OCI-LY3 (cell line): ENCODE measurements at regions not wholly inside any gene's neighbourhood (a gene's known extent, or its start where the extent isn't known, plus 50 kb on each side); places are given as distances from the start of the nearest gene placed in this dataset.
A peak's percentile ranks its signal among the peaks of the same experiment; 100 is the strongest.

Experiments
- H2AFZ ChIP-seq: fragments of 200-600, 300-600 bp; shearing (Covaris generic); 2 replicates; pipeline ENCODE4 v1.6.0; 2014; ENCODE audit warnings: antibody characterized with exemption, low read depth, low read length
- H3K27ac ChIP-seq: fragments of 200-600, 300-600 bp; sonication (generic); 2 replicates; pipeline ENCODE4 v1.5.1; 2014; ENCODE audit warnings: mild to moderate bottlenecking, low read length, moderate library complexity, mixed read lengths
- H3K27me3 ChIP-seq: fragments of 200-600, 300-600 bp; sonication (generic); 2 replicates; pipeline ENCODE4 v1.6.1; 2014; ENCODE audit warnings: low read depth, low read length, mixed read lengths
- H3K36me3 ChIP-seq: fragments of 200-600, 300-600 bp; sonication (generic); replicated peaks from 2 replicates; pipeline ENCODE3; 2014; ENCODE audit warnings: low read depth, low read length, mixed read lengths
- H3K4me1 ChIP-seq: fragments of 300-600, 200-600 bp; sonication (generic); 2 replicates; pipeline ENCODE4 v1.6.1; 2014; ENCODE audit warnings: low read length, mixed read lengths
- H3K4me2 ChIP-seq: fragments of 200-600, 300-600 bp; sonication (generic); 2 replicates; pipeline ENCODE4 v1.6.1; 2014; ENCODE audit warnings: low read length, mixed read lengths
- H3K4me3 ChIP-seq: fragments of 300-600, 200-600 bp; sonication (generic); 2 replicates; pipeline ENCODE4 v1.5.1; 2014; ENCODE audit warnings: antibody characterized with exemption, mild to moderate bottlenecking, low read length, moderate library complexity
- H3K79me2 ChIP-seq: fragments of 300-600, 200-600 bp; shearing (Covaris generic); 2 replicates; pipeline ENCODE4 v1.6.1; 2014; ENCODE audit warnings: mild to moderate bottlenecking, low read length, mixed read lengths
- H3K9ac ChIP-seq: fragments of 300-600, 200-600 bp; shearing (Covaris generic); 2 replicates; pipeline ENCODE4 v1.6.0; 2014; ENCODE audit warnings: mild to moderate bottlenecking, low read length, moderate library complexity
- H3K9me3 ChIP-seq: fragments of 200-600, 300-600 bp; shearing (Covaris generic); 2 replicates; pipeline ENCODE4 v1.6.1; 2014; ENCODE audit warnings: low read length, mixed read lengths; ENCODE audit not compliant: insufficient read depth
- H4K20me1 ChIP-seq: fragments of 200-600, 300-600 bp; sonication (generic); 2 replicates; pipeline ENCODE4 v1.6.1; 2016; ENCODE audit warnings: low read length, mixed read lengths; ENCODE audit not compliant: insufficient read depth
- CTCF ChIP-seq: fragments of 200-600, 300-600 bp; sonication (generic); IDR thresholded peaks from 2 replicates; pipeline ENCODE4 v1.5.1; 2014; ENCODE audit warnings: antibody characterized with exemption, low read length, low read depth
- EZH2phosphoT487 ChIP-seq: fragments of 200-600 bp; shearing (Covaris generic); IDR thresholded peaks from 2 replicates; pipeline ENCODE4 v1.6.1; 2018; ENCODE audit warnings: antibody characterized with exemption, mixed run types, low read depth

- no peak overlapping the region for H3K4me2 ChIP-seq
- no peak for TF ChIP-seq EZH2phosphoT487
- TF ChIP-seq CTCF = no peak
- H3K4me3 ChIP-seq = no peak overlapping the region
- H3K9ac ChIP-seq = no peak overlapping the region
- H3K79me2 ChIP-seq = no peaks in the 10 kb centered on the region
- H3K27me3 ChIP-seq = no peaks in the 10 kb centered on the region
- H4K20me1 ChIP-seq = no peaks in the 10 kb centered on the region
- peaks cover 10% of the 10 kb centered on the region for H3K4me1 ChIP-seq
- no peaks in the 10 kb centered on the region for H3K9me3 ChIP-seq
- H2AFZ ChIP-seq = 0 out of 2 replicates have a peak overlapping the region, but pooled peaks have one; percentile 21
- H3K27ac ChIP-seq = no peak overlapping the region
- no peaks in the 10 kb centered on the region for H3K36me3 ChIP-seq
Measured at GRCh38 chr15:55113736-55114135, 83.0 kb downstream of the RSL24D1 start.

- no peak overlapping the region for H3K4me3 ChIP-seq
- peaks cover 17% of the 10 kb centered on the region for H3K4me1 ChIP-seq
- H3K79me2 ChIP-seq = no peaks in the 10 kb centered on the region
- no peak overlapping the region for H3K9ac ChIP-seq
- H3K36me3 ChIP-seq = no peaks in the 10 kb centered on the region
- H3K4me2 ChIP-seq = no peak overlapping the region
- H3K27me3 ChIP-seq = no peaks in the 10 kb centered on the region
- H2AFZ ChIP-seq = no peak overlapping the region
- no peak overlapping the region for H3K27ac ChIP-seq
- no peaks in the 10 kb centered on the region for H3K9me3 ChIP-seq
- no peak for TF ChIP-seq CTCF
- TF ChIP-seq EZH2phosphoT487 = no peak
- H4K20me1 ChIP-seq = no peaks in the 10 kb centered on the region
Measured at GRCh38 chr15:55112706-55113105, 84.0 kb downstream of the RSL24D1 start.

- H3K4me2 ChIP-seq = no peak overlapping the region
- H3K36me3 ChIP-seq = no peaks in the 10 kb centered on the region
- H2AFZ ChIP-seq = no peak overlapping the region
- TF ChIP-seq EZH2phosphoT487 = no peak
- TF ChIP-seq CTCF = no peak
- H3K9ac ChIP-seq = no peak overlapping the region
- H4K20me1 ChIP-seq = no peaks in the 10 kb centered on the region
- H3K79me2 ChIP-seq = no peaks in the 10 kb centered on the region
- H3K9me3 ChIP-seq = no peaks in the 10 kb centered on the region
- H3K4me3 ChIP-seq = no peak overlapping the region
- H3K4me1 ChIP-seq = peaks cover 17% of the 10 kb centered on the region
- H3K27me3 ChIP-seq = no peaks in the 10 kb centered on the region
- no peak overlapping the region for H3K27ac ChIP-seq
Measured at GRCh38 chr15:55110446-55110845, 86.3 kb downstream of the RSL24D1 start.

- Histone ChIP-seq H4K20me1 (no peaks in the 10 kb centered on the region), H3K4me2 (peak overlapping the region; percentile 50), H3K4me3 (peak overlapping the region; percentile 30), H3K9me3 (no peaks in the 10 kb centered on the region), H3K36me3 (no peaks in the 10 kb centered on the region), H2AFZ (peak overlapping the region; percentile 58; the same call in 1 of the 2 replicates), H3K27me3 (no peaks in the 10 kb centered on the region), H3K9ac (0 out of 2 replicates have a peak overlapping the region, but pooled peaks have one; percentile 19), H3K4me1 (peaks cover 17% of the 10 kb centered on the region), H3K79me2 (no peaks in the 10 kb centered on the region), H3K27ac (peak overlapping the region; percentile 57)
- TF ChIP-seq EZH2phosphoT487 (no peak), CTCF (peak; percentile 82)
Measured at GRCh38 chr15:55108858-55109518, 87.8 kb downstream of the RSL24D1 start.
